HepG2 (cell line): ENCODE measurements at regions not wholly inside any gene's neighbourhood (a gene's known extent, or its start where the extent isn't known, plus 50 kb on each side); places are given as distances from the start of the nearest gene placed in this dataset.

Experiments used
- ATF3 ChIP-seq: sonication (generic); formaldehyde crosslinking; IDR thresholded peaks from 2 replicates; pipeline ENCODE4 v1.4.0; 2020; ENCODE audit warnings: missing genetic modification reagents
- FOSL2 ChIP-seq: sonication (generic); formaldehyde crosslinking; IDR thresholded peaks from 2 replicates; pipeline ENCODE4 v1.4.0; 2020; ENCODE audit warnings: missing genetic modification reagents
- FOXA3 ChIP-seq: IDR thresholded peaks from 2 replicates; pipeline ENCODE4 v1.6.1; 2016; ENCODE audit warnings: missing genetic modification reagents, missing compliant biosample characterization
- HOXA3 ChIP-seq: sonication (generic); formaldehyde crosslinking; IDR thresholded peaks from 2 replicates; pipeline ENCODE4 v1.5.0; 2020; ENCODE audit warnings: missing genetic modification reagents
- JUND ChIP-seq: sonication (generic); formaldehyde crosslinking; IDR thresholded peaks from 2 replicates; pipeline ENCODE4 v1.8.0; 2022; ENCODE audit warnings: mild to moderate bottlenecking, missing genetic modification reagents
- KAT2B ChIP-seq: fragments of 150-350 bp; IDR thresholded peaks from 2 replicates; pipeline ENCODE4 v1.6.1; 2014; ENCODE audit warnings: low read depth, low read length, borderline replicate concordance
- RARA ChIP-seq: IDR thresholded peaks from 2 replicates; pipeline ENCODE4 v1.6.1; 2016; ENCODE audit warnings: missing genetic modification reagents, missing compliant biosample characterization
- ZBTB44 ChIP-seq: sonication (generic); formaldehyde crosslinking; IDR thresholded peaks from 2 replicates; pipeline ENCODE4 v1.4.0; 2020; ENCODE audit warnings: missing genetic modification reagents
- ZNF230 ChIP-seq: sonication (generic); formaldehyde crosslinking; IDR thresholded peaks from 2 replicates; pipeline ENCODE4 v1.4.0; 2020; ENCODE audit warnings: mild to moderate bottlenecking, missing genetic modification reagents
- ZNF562 ChIP-seq: sonication (generic); formaldehyde crosslinking; IDR thresholded peaks from 2 replicates; pipeline ENCODE4 v1.8.0; 2022; ENCODE audit warnings: missing genetic modification reagents, borderline replicate concordance
- ZNF569 ChIP-seq: sonication (generic); formaldehyde crosslinking; IDR thresholded peaks from 2 replicates; pipeline ENCODE4 v1.5.0; 2020; ENCODE audit warnings: mild to moderate bottlenecking, missing genetic modification reagents, moderate library complexity, borderline replicate concordance
- ZNF749 ChIP-seq: sonication (generic); formaldehyde crosslinking; IDR thresholded peaks from 2 replicates; pipeline ENCODE4 v1.8.0; 2022; ENCODE audit warnings: mild to moderate bottlenecking, missing genetic modification reagents, moderate library complexity, borderline replicate concordance
- ZSCAN29 ChIP-seq: sonication (generic); formaldehyde crosslinking; conservative IDR thresholded peaks from 2 replicates; pipeline ENCODE4 v1.4.0; 2020; ENCODE audit warnings: mild to moderate bottlenecking, missing genetic modification reagents
- TF ChIP-seq, protein P1 (sequence below): sonication (generic); formaldehyde crosslinking; IDR thresholded peaks from 2 replicates; pipeline ENCODE4 v1.5.1; 2020; ENCODE audit warnings: missing genetic modification reagents, mild to moderate bottlenecking, borderline replicate concordance
- TF ChIP-seq, protein P2 (sequence below): sonication (generic); formaldehyde crosslinking; IDR thresholded peaks from 2 replicates; pipeline ENCODE4 v1.4.0; 2020; ENCODE audit warnings: mild to moderate bottlenecking, missing genetic modification reagents

- TF ChIP-seq ATF3 (CRISPR knock-in tag) (peak; percentile 89), FOSL2 (CRISPR knock-in tag) (peak; percentile 94), JUND (CRISPR knock-in tag) (peak; percentile 61; the same call in 1 of the 2 replicates), ZSCAN29 (no peak), ZNF749 (CRISPR knock-in tag) (no peak), FOXA3 (CRISPR knock-in tag) (peak; percentile 53), ZBTB44 (CRISPR knock-in tag) (no peak), KAT2B (no peak), ZNF562 (CRISPR knock-in tag) (no peak), ZNF230 (CRISPR knock-in tag) (no peak), HOXA3 (CRISPR knock-in tag) (no peak), ZNF569 (CRISPR knock-in tag) (no peak), RARA (CRISPR knock-in tag) (no peak)
- TF ChIP-seq, protein P1, sequence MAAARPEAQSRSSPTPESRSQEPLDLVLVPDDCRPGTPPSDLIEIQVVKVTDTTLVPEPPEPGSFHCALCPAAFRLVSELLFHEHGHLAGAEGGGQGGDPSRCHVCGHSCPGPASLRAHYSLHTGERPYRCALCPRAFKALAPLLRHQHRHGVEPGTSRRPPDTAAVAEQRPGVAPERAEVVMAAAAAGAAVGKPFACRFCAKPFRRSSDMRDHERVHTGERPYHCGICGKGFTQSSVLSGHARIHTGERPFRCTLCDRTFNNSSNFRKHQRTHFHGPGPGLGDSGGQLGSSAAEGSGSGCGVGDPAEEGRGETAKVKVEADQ (CRISPR knock-in tag), result no peak
- TF ChIP-seq, protein P2, sequence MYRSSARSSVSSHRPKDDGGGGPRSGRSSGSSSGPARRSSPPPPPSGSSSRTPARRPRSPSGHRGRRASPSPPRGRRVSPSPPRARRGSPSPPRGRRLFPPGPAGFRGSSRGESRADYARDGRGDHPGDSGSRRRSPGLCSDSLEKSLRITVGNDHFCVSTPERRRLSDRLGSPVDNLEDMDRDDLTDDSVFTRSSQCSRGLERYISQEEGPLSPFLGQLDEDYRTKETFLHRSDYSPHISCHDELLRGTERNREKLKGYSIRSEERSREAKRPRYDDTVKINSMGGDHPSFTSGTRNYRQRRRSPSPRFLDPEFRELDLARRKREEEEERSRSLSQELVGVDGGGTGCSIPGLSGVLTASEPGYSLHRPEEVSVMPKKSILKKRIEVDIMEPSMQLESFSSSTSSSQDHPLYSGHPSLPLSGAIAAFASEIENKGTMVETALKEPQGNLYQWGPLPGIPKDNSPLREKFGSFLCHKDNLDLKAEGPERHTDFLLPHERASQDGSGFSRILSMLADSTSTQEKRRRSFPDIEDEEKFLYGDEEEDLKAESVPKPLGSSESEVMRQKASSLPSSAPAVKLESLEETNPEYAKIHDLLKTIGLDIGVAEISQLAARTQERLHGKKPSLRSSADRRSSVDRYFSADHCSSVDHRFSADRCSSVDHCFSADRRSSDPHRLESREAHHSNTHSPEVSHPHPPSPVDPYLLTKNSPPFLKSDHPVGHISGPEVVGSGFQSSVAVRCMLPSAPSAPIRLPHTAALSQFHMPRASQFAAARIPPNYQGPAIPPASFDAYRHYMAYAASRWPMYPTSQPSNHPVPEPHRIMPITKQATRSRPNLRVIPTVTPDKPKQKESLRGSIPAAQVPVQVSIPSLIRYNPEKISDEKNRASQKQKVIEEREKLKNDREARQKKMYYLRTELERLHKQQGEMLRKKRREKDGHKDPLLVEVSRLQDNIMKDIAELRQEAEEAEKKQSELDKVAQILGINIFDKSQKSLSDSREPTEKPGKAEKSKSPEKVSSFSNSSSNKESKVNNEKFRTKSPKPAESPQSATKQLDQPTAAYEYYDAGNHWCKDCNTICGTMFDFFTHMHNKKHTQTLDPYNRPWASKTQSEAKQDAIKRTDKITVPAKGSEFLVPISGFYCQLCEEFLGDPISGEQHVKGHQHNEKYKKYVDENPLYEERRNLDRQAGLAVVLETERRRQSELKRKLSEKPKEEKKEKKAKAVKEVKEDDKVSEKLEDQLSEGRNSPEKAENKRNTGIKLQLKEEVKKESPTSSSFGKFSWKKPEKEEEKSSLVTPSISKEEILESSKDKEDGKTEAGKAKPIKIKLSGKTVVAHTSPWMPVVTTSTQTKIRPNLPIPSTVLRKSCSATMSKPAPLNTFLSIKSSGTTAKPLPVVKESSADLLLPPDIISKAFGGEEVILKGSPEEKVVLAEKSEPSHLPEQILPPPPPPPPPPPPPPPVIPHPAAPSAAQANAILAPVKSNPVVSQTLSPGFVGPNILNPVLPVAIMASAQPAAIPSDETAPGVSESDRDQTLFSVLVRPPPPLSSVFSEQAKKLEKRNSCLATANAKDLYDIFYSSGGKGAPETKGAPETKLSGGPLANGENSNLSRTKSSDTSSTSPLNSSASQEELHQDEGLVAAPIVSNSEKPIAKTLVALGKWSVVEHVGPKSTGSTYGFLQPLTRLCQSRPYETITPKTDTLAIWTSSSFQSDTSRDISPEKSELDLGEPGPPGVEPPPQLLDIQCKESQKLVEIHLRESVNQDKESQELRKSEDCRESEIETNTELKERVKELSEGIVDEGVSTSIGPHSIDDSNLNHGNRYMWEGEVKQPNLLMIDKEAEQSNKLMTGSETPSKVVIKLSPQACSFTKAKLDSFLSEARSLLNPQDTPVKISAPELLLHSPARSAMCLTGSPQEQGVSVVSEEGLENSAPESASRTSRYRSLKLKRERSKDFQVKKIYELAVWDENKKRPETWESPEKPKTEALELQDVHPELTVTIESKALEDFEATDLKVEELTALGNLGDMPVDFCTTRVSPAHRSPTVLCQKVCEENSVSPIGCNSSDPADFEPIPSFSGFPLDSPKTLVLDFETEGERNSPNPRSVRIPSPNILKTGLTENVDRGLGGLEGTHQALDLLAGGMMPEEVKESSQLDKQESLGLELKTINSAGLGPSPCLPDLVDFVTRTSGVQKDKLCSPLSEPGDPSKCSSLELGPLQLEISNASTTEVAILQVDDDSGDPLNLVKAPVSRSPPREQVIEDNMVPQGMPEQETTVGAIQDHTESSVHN (CRISPR knock-in tag), result no peak
These were observed 94.7 kb upstream of the LOC128125822 start (continued) for GRCh38 chr6:63477422-63478040.
